NCI-H2227 (cell line): ENCODE measurements at regions not wholly inside any gene's neighbourhood (a gene's known extent, or its start where the extent isn't known, plus 50 kb on each side); places are given as distances from the start of the nearest gene placed in this dataset.
"Not testable (repeated sequence)": the region's sequence is repeated elsewhere in the genome, so short reads cannot be mapped to it uniquely, and the experiment has no call there.

ENCODE experiments used
- DNase-seq: peaks from one replicate; lab custom pipeline; 2025; ENCODE audit not compliant: unreplicated experiment; lab: John Stamatoyannopoulos, UW

- no peak for DNase-seq
Measured at GRCh38 chr10:29882766-29883165, 176.6 kb downstream of the JCAD start.

- no peak for DNase-seq
Measured at GRCh38 chr10:29881811-29882210, 177.6 kb downstream of the JCAD start.

- no peak for DNase-seq
Measured at GRCh38 chr10:29881336-29881771, 178.0 kb downstream of the JCAD start.

GRCh38 chr10:29880856-29881255 is 178.5 kb downstream of the JCAD start:
- no peak for DNase-seq

GRCh38 chr10:29879862-29880261 is 179.5 kb downstream of the JCAD start:
- no peak for DNase-seq

GRCh38 chr10:29878492-29878891 is 180.9 kb downstream of the JCAD start:
- DNase-seq: no peak

- no peak for DNase-seq
Measured at GRCh38 chr10:29877793-29878491, 181.4 kb downstream of the JCAD start.

GRCh38 chr10:29876008-29876555 is 183.3 kb downstream of the JCAD start:
- no peak for DNase-seq

GRCh38 chr10:29874606-29875269 is 184.6 kb downstream of the JCAD start:
- DNase-seq: no peak

- DNase-seq: no peak
Measured at GRCh38 chr10:29873941-29874484, 185.4 kb downstream of the JCAD start.

- DNase-seq: no peak
Measured at GRCh38 chr10:29870522-29871044, 188.8 kb downstream of the JCAD start.

GRCh38 chr10:29869593-29869992 is 189.8 kb downstream of the JCAD start:
- DNase-seq: no peak

GRCh38 chr10:29866356-29866755 is 193.0 kb downstream of the JCAD start:
- DNase-seq: no peak

GRCh38 chr10:29865700-29866355 is 193.6 kb downstream of the JCAD start:
- no peak for DNase-seq

- no peak for DNase-seq
Measured at GRCh38 chr10:29862923-29863614, 196.3 kb downstream of the JCAD start.

- DNase-seq: no peak
Measured at GRCh38 chr10:29861811-29862505, 197.4 kb downstream of the JCAD start.

- not testable (repeated sequence) for DNase-seq
Measured at GRCh38 chr10:29861231-29861630, 198.2 kb downstream of the JCAD start.

- DNase-seq: no peak
Measured at GRCh38 chr10:29860166-29860565, 199.2 kb downstream of the JCAD start.

GRCh38 chr10:29859521-29860130 is 199.8 kb downstream of the JCAD start:
- DNase-seq: no peak
